ENCODE measurements at regions not wholly inside any gene's neighbourhood (a gene's known extent, or its start where the extent isn't known, plus 50 kb on each side); places are given as distances from the start of the nearest gene placed in this dataset.

GRCh38 chr13:38002606-38003005 is 133.0 kb upstream of the TRPC4 start:
- no peak for TF ChIP-seq CTCF (IDR thresholded peaks at IDR 0.05; ENCODE audit: partially characterized antibody, unreplicated experiment)
- no peak overlapping the region for H3K4me3 Mint-ChIP-seq (ENCODE audit: unreplicated experiment)
- DNase-seq, result no peak
- H3K27me3 Mint-ChIP-seq (ENCODE audit: unreplicated experiment), result no peaks in the 10 kb centered on the region
- no peak overlapping the region for H3K27ac Mint-ChIP-seq (ENCODE audit: unreplicated experiment)
- H3K4me1 Mint-ChIP-seq (ENCODE audit: low read depth, unreplicated experiment), result no peaks in the 10 kb centered on the region
- no peaks in the 10 kb centered on the region for H3K9me3 Mint-ChIP-seq (ENCODE audit: unreplicated experiment)
- no peaks in the 10 kb centered on the region for H3K36me3 Mint-ChIP-seq (ENCODE audit: unreplicated experiment)

GRCh38 chr13:37997641-37998040 is 128.1 kb upstream of the TRPC4 start:
- H3K4me3 Mint-ChIP-seq (ENCODE audit: unreplicated experiment), result no peak overlapping the region
- no peak for TF ChIP-seq CTCF (IDR thresholded peaks at IDR 0.05; ENCODE audit: partially characterized antibody, unreplicated experiment)
- H3K27me3 Mint-ChIP-seq (ENCODE audit: unreplicated experiment), result no peaks in the 10 kb centered on the region
- no peaks in the 10 kb centered on the region for H3K36me3 Mint-ChIP-seq (ENCODE audit: unreplicated experiment)
- no peak overlapping the region for H3K27ac Mint-ChIP-seq (ENCODE audit: unreplicated experiment)
- H3K4me1 Mint-ChIP-seq (ENCODE audit: low read depth, unreplicated experiment), result no peaks in the 10 kb centered on the region
- no peaks in the 10 kb centered on the region for H3K9me3 Mint-ChIP-seq (ENCODE audit: unreplicated experiment)
- DNase-seq, result no peak

- TF ChIP-seq CTCF (IDR thresholded peaks at IDR 0.05; ENCODE audit: partially characterized antibody, unreplicated experiment), result no peak
- H3K4me3 Mint-ChIP-seq (ENCODE audit: unreplicated experiment), result no peak overlapping the region
- no peaks in the 10 kb centered on the region for H3K36me3 Mint-ChIP-seq (ENCODE audit: unreplicated experiment)
- no peaks in the 10 kb centered on the region for H3K27me3 Mint-ChIP-seq (ENCODE audit: unreplicated experiment)
- no peak overlapping the region for H3K27ac Mint-ChIP-seq (ENCODE audit: unreplicated experiment)
- DNase-seq, result no peak
- H3K9me3 Mint-ChIP-seq (ENCODE audit: unreplicated experiment), result no peaks in the 10 kb centered on the region
- no peaks in the 10 kb centered on the region for H3K4me1 Mint-ChIP-seq (ENCODE audit: low read depth, unreplicated experiment)
Measured at GRCh38 chr13:37995092-37995491, 125.5 kb upstream of the TRPC4 start.

GRCh38 chr13:37986811-37987210 is 117.2 kb upstream of the TRPC4 start:
- no peak for DNase-seq
- Mint-ChIP-seq H3K4me3 (ENCODE audit: unreplicated experiment) (no peak overlapping the region), H3K27ac (ENCODE audit: unreplicated experiment) (no peak overlapping the region), H3K4me1 (ENCODE audit: low read depth, unreplicated experiment) (no peaks in the 10 kb centered on the region), H3K36me3 (ENCODE audit: unreplicated experiment) (no peaks in the 10 kb centered on the region), H3K27me3 (ENCODE audit: unreplicated experiment) (no peaks in the 10 kb centered on the region), H3K9me3 (ENCODE audit: unreplicated experiment) (peaks cover 1% of the 10 kb centered on the region)
- TF ChIP-seq CTCF (IDR thresholded peaks at IDR 0.05; ENCODE audit: partially characterized antibody, unreplicated experiment), result no peak

- H3K4me1 Mint-ChIP-seq (ENCODE audit: low read depth, unreplicated experiment), result no peaks in the 10 kb centered on the region
- H3K27me3 Mint-ChIP-seq (ENCODE audit: unreplicated experiment), result no peaks in the 10 kb centered on the region
- no peak overlapping the region for H3K4me3 Mint-ChIP-seq (ENCODE audit: unreplicated experiment)
- H3K36me3 Mint-ChIP-seq (ENCODE audit: unreplicated experiment), result no peaks in the 10 kb centered on the region
- peaks cover 1% of the 10 kb centered on the region for H3K9me3 Mint-ChIP-seq (ENCODE audit: unreplicated experiment)
- TF ChIP-seq CTCF (IDR thresholded peaks at IDR 0.05; ENCODE audit: partially characterized antibody, unreplicated experiment), result no peak
- H3K27ac Mint-ChIP-seq (ENCODE audit: unreplicated experiment), result no peak overlapping the region
- DNase-seq, result no peak
Measured at GRCh38 chr13:37985281-37985680, 115.7 kb upstream of the TRPC4 start.

Measured in glutamatergic neuron (in vitro differentiated cells).